ENCODE measurements at regions not wholly inside any gene's neighbourhood (a gene's known extent, or its start where the extent isn't known, plus 50 kb on each side); places are given as distances from the start of the nearest gene placed in this dataset.

GRCh38 chr6:91802431-91802830, 1215.6 kb upstream of the MAP3K7 start:
- TF ChIP-seq CTCF (IDR thresholded peaks at IDR 0.05; ENCODE audit: borderline replicate concordance, control extremely low read depth, extremely low read depth, insufficient read depth, missing control alignments), result no peak
- in situ Hi-C loops (cut with MboI; ENCODE audit: low sequenced_read_pairs, unreplicated experiment), result no loop called here
- no peak for DNase-seq (ENCODE audit: low spot score)

- in situ Hi-C loops (cut with MboI; ENCODE audit: low sequenced_read_pairs, unreplicated experiment), result no loop called here
- TF ChIP-seq CTCF (IDR thresholded peaks at IDR 0.05; ENCODE audit: borderline replicate concordance, control extremely low read depth, extremely low read depth, insufficient read depth, missing control alignments), result no peak
- no peak for DNase-seq (ENCODE audit: low spot score)
These were observed 1209.7 kb upstream of the MAP3K7 start for GRCh38 chr6:91796603-91797002.

- TF ChIP-seq CTCF (IDR thresholded peaks at IDR 0.05; ENCODE audit: borderline replicate concordance, control extremely low read depth, extremely low read depth, insufficient read depth, missing control alignments), result no peak
- DNase-seq (ENCODE audit: low spot score), result no peak
- in situ Hi-C loops (cut with MboI; ENCODE audit: low sequenced_read_pairs, unreplicated experiment), result no loop called here
These were observed 1201.6 kb upstream of the MAP3K7 start for GRCh38 chr6:91788501-91788900.

- no peak for DNase-seq (ENCODE audit: low spot score)
- in situ Hi-C loops (cut with MboI; ENCODE audit: low sequenced_read_pairs, unreplicated experiment), result no loop called here
These were observed 1199.8 kb upstream of the MAP3K7 start for GRCh38 chr6:91786474-91787184.

GRCh38 chr6:91782802-91783201, 1195.9 kb upstream of the MAP3K7 start:
- DNase-seq (ENCODE audit: low spot score), result no peak
- in situ Hi-C loops (cut with MboI; ENCODE audit: low sequenced_read_pairs, unreplicated experiment), result no loop called here
- TF ChIP-seq CTCF (IDR thresholded peaks at IDR 0.05; ENCODE audit: borderline replicate concordance, control extremely low read depth, extremely low read depth, insufficient read depth, missing control alignments), result no peak

More at GRCh38 chr6:91786474-91787184, 1199.8 kb upstream of the MAP3K7 start:
- TF ChIP-seq CTCF (IDR thresholded peaks at IDR 0.05; ENCODE audit: borderline replicate concordance, control extremely low read depth, extremely low read depth, insufficient read depth, missing control alignments), result no peak

GRCh38 chr6:91781946-91782345, 1195.1 kb upstream of the MAP3K7 start:
- no peak for DNase-seq (ENCODE audit: low spot score)
- no peak for TF ChIP-seq CTCF (IDR thresholded peaks at IDR 0.05; ENCODE audit: borderline replicate concordance, control extremely low read depth, extremely low read depth, insufficient read depth, missing control alignments)
- in situ Hi-C loops (cut with MboI; ENCODE audit: low sequenced_read_pairs, unreplicated experiment), result no loop called here

Data from GM13976 (cell line).